ENCODE measurements at regions not wholly inside any gene's neighbourhood (a gene's known extent, or its start where the extent isn't known, plus 50 kb on each side); places are given as distances from the start of the nearest gene placed in this dataset.

DNA sequence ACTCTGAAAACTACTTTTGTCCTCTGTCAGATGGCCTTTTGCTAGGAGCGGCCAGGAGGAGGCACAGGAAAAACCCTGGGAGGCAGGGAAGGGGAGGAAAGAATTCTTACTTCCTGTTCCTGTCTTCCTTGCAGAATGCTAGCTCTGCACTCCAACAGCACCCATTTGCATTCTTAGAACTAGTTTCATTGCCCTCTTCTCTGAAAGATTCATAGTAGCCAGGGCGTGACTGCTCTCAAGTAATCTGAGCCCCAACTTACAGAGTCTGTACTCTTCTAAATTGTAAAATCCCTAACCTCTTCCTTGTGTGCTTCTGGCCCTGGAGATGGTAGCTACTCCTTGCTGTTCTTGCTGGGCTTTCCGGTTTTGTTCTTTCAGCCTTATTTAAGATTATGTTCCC is 75.3 kb upstream of the STEAP1 start:
- H3K27ac ChIP-seq: no peak overlapping the region
- no peaks in the 10 kb centered on the region for H3K27me3 ChIP-seq (ENCODE audit: insufficient read depth, low read depth, severe bottlenecking)
- H3K36me3 ChIP-seq: no peaks in the 10 kb centered on the region
- no peak for DNase-seq
- no peak overlapping the region for H3K4me3 ChIP-seq (ENCODE audit: low read depth, low read length)
- H3K9me3 ChIP-seq (ENCODE audit: severe bottlenecking): peaks cover 5% of the 10 kb centered on the region
- TF ChIP-seq CTCF (IDR thresholded peaks at IDR 0.05; ENCODE audit: low read depth, low read length): no peak

- no peaks in the 10 kb centered on the region for H3K9me3 ChIP-seq (ENCODE audit: severe bottlenecking)
- no peak overlapping the region for H3K27ac ChIP-seq
- no peak overlapping the region for H3K4me3 ChIP-seq (ENCODE audit: low read depth, low read length)
- H3K27me3 ChIP-seq (ENCODE audit: insufficient read depth, low read depth, severe bottlenecking): no peaks in the 10 kb centered on the region
- DNase-seq: no peak
- TF ChIP-seq CTCF (IDR thresholded peaks at IDR 0.05; ENCODE audit: low read depth, low read length): no peak
- no peaks in the 10 kb centered on the region for H3K36me3 ChIP-seq
These were observed 72.6 kb upstream of the STEAP1 start for GRCh38 chr7:90081621-90082020.

- no peak overlapping the region for H3K4me3 ChIP-seq (ENCODE audit: low read depth, low read length)
These were observed 61.8 kb upstream of the STEAP1 start for GRCh38 chr7:90092506-90092905.

GRCh38 chr7:90094030-90094429 is 60.2 kb upstream of the STEAP1 start:
- no peaks in the 10 kb centered on the region for H3K36me3 ChIP-seq
- H3K27ac ChIP-seq: no peak overlapping the region
- H3K27me3 ChIP-seq (ENCODE audit: insufficient read depth, low read depth, severe bottlenecking): no peaks in the 10 kb centered on the region
- no peak for TF ChIP-seq CTCF (IDR thresholded peaks at IDR 0.05; ENCODE audit: low read depth, low read length)
- no peak overlapping the region for H3K4me3 ChIP-seq (ENCODE audit: low read depth, low read length)
- H3K9me3 ChIP-seq (ENCODE audit: severe bottlenecking): no peaks in the 10 kb centered on the region
- DNase-seq: no peak

More at GRCh38 chr7:90092506-90092905, 61.8 kb upstream of the STEAP1 start:
- H3K27me3 ChIP-seq (ENCODE audit: insufficient read depth, low read depth, severe bottlenecking): no peaks in the 10 kb centered on the region
- DNase-seq: no peak
- no peak for TF ChIP-seq CTCF (IDR thresholded peaks at IDR 0.05; ENCODE audit: low read depth, low read length)
- no peak overlapping the region for H3K27ac ChIP-seq
- no peaks in the 10 kb centered on the region for H3K9me3 ChIP-seq (ENCODE audit: severe bottlenecking)
- H3K36me3 ChIP-seq: no peaks in the 10 kb centered on the region

Data from WERI-Rb-1 (cell line).